ENCODE measurements at regions not wholly inside any gene's neighbourhood (a gene's known extent, or its start where the extent isn't known, plus 50 kb on each side); places are given as distances from the start of the nearest gene placed in this dataset.
"Not testable (repeated sequence)": the region's sequence is repeated elsewhere in the genome, so short reads cannot be mapped to it uniquely, and the experiment has no call there.

GRCh38 chr1:120248203-120248602, 71.9 kb upstream of the SEC22B start:
- WGBS, 2 donors: no CpG with 5 or more reads among the region's 2 CpGs
- intact Hi-C loops (cut with DNase I; ENCODE audit: low total_unique reads): not testable (repeated sequence)

GRCh38 chr1:120243867-120244266, 67.5 kb upstream of the SEC22B start:
- H3K4me3 ChIP-seq; H3K4me1 ChIP-seq; DNase-seq; H3K27ac ChIP-seq; H3K36me3 ChIP-seq (ENCODE audit: low read depth, missing control alignments); H3K9me3 ChIP-seq; intact Hi-C loops (cut with DNase I; ENCODE audit: low total_unique reads); H3K27me3 ChIP-seq: not testable (repeated sequence)
- WGBS, 2 donors: no CpG with 5 or more reads among the region's 6 CpGs

More at GRCh38 chr1:120248203-120248602, 71.9 kb upstream of the SEC22B start:
- DNase-seq; H3K4me3 ChIP-seq; H3K27ac ChIP-seq; H3K27me3 ChIP-seq; H3K4me1 ChIP-seq; H3K9me3 ChIP-seq; H3K36me3 ChIP-seq (ENCODE audit: low read depth, missing control alignments): not testable (repeated sequence)

GRCh38 chr1:120242582-120242981, 66.3 kb upstream of the SEC22B start:
- H3K27me3 ChIP-seq; H3K4me1 ChIP-seq; H3K36me3 ChIP-seq (ENCODE audit: low read depth, missing control alignments); H3K27ac ChIP-seq; H3K9me3 ChIP-seq; DNase-seq; H3K4me3 ChIP-seq; intact Hi-C loops (cut with DNase I; ENCODE audit: low total_unique reads): not testable (repeated sequence)
- WGBS, 2 donors: no CpG with 5 or more reads among the region's 8 CpGs

GRCh38 chr1:120241868-120242267, 65.5 kb upstream of the SEC22B start:
- H3K4me1 ChIP-seq; H3K9me3 ChIP-seq; H3K27ac ChIP-seq; H3K4me3 ChIP-seq; DNase-seq; H3K36me3 ChIP-seq (ENCODE audit: low read depth, missing control alignments); intact Hi-C loops (cut with DNase I; ENCODE audit: low total_unique reads); H3K27me3 ChIP-seq: not testable (repeated sequence)
- WGBS, 2 donors: no CpG with 5 or more reads among the region's 5 CpGs

GRCh38 chr1:120240181-120240580, 63.9 kb upstream of the SEC22B start:
- DNase-seq; H3K27me3 ChIP-seq; H3K4me1 ChIP-seq; H3K36me3 ChIP-seq (ENCODE audit: low read depth, missing control alignments); H3K9me3 ChIP-seq; H3K27ac ChIP-seq; H3K4me3 ChIP-seq; intact Hi-C loops (cut with DNase I; ENCODE audit: low total_unique reads): not testable (repeated sequence)
- no CpG with 5 or more reads among the region's 1 CpG for WGBS, 2 donors

GRCh38 chr1:120239351-120239750, 63.0 kb upstream of the SEC22B start:
- DNase-seq; H3K9me3 ChIP-seq; H3K4me1 ChIP-seq; H3K36me3 ChIP-seq (ENCODE audit: low read depth, missing control alignments); H3K27ac ChIP-seq; H3K27me3 ChIP-seq; H3K4me3 ChIP-seq; intact Hi-C loops (cut with DNase I; ENCODE audit: low total_unique reads): not testable (repeated sequence)

GRCh38 chr1:120238867-120239266, 62.5 kb upstream of the SEC22B start:
- 100% methylated on average over 1 of the region's 2 CpGs for WGBS, 2 donors
- intact Hi-C loops (cut with DNase I; ENCODE audit: low total_unique reads): not testable (repeated sequence)

GRCh38 chr1:120233661-120234018, 57.3 kb upstream of the SEC22B start:
- H3K9me3 ChIP-seq; H3K36me3 ChIP-seq (ENCODE audit: low read depth, missing control alignments); H3K27ac ChIP-seq; H3K27me3 ChIP-seq; H3K4me3 ChIP-seq; intact Hi-C loops (cut with DNase I; ENCODE audit: low total_unique reads); H3K4me1 ChIP-seq; DNase-seq: not testable (repeated sequence)
- WGBS, 2 donors: no CpG with 5 or more reads among the region's 2 CpGs

More at GRCh38 chr1:120238867-120239266, 62.5 kb upstream of the SEC22B start:
- not testable (repeated sequence) for DNase-seq; H3K27me3 ChIP-seq; H3K36me3 ChIP-seq (ENCODE audit: low read depth, missing control alignments); H3K4me1 ChIP-seq; H3K4me3 ChIP-seq; H3K9me3 ChIP-seq; H3K27ac ChIP-seq

GRCh38 chr1:120232834-120233660, 56.7 kb upstream of the SEC22B start:
- H3K36me3 ChIP-seq (ENCODE audit: low read depth, missing control alignments); DNase-seq; H3K27me3 ChIP-seq; H3K9me3 ChIP-seq; H3K4me1 ChIP-seq; H3K27ac ChIP-seq; intact Hi-C loops (cut with DNase I; ENCODE audit: low total_unique reads); H3K4me3 ChIP-seq: not testable (repeated sequence)
- WGBS, 2 donors: no CpG with 5 or more reads among the region's 53 CpGs

- H3K27ac ChIP-seq; H3K4me3 ChIP-seq; intact Hi-C loops (cut with DNase I; ENCODE audit: low total_unique reads); H3K27me3 ChIP-seq; H3K4me1 ChIP-seq; H3K36me3 ChIP-seq (ENCODE audit: low read depth, missing control alignments); DNase-seq; H3K9me3 ChIP-seq: not testable (repeated sequence)
- no CpG with 5 or more reads among the region's 1 CpG for WGBS, 2 donors
Observed at GRCh38 chr1:120229835-120230234, 53.5 kb upstream of the SEC22B start.

All from testis (tissue), 2 donors.